ENCODE measurements at regions not wholly inside any gene's neighbourhood (a gene's known extent, or its start where the extent isn't known, plus 50 kb on each side); places are given as distances from the start of the nearest gene placed in this dataset.

- no peak overlapping the region for H3K27ac ChIP-seq
- H3K27me3 ChIP-seq (ENCODE audit: insufficient read depth in 3 of 3, low read length in 2 of 3): no peaks in the 10 kb centered on the region
- no peak for TF ChIP-seq CTCF (IDR thresholded peaks at IDR 0.05)
- no peak for DNase-seq
- no peaks in the 10 kb centered on the region for H3K4me1 ChIP-seq
- no peak for ATAC-seq
- H3K4me3 ChIP-seq: no peak overlapping the region
- H3K9me3 ChIP-seq: peaks cover 9% of the 10 kb centered on the region
- no peaks in the 10 kb centered on the region for H3K36me3 ChIP-seq (ENCODE audit: insufficient read depth in 1 of 2, low read depth in 1 of 2)
- WGBS, 3 donors: 64 to 68% (median 67%) methylated on average over 2 of the region's 2 CpGs
- intact Hi-C loops (cut with DNase I): no loop called here
Observed at GRCh38 chr10:2067015-2067414, 329.7 kb upstream of the ADARB2 start.

- Histone ChIP-seq H3K9me3 (no peaks in the 10 kb centered on the region), H3K36me3 (ENCODE audit: insufficient read depth in 1 of 2, low read depth in 1 of 2) (no peaks in the 10 kb centered on the region), H3K4me3 (no peak overlapping the region), H3K27ac (no peak overlapping the region), H3K4me1 (no peaks in the 10 kb centered on the region), H3K27me3 (ENCODE audit: insufficient read depth in 3 of 3, low read length in 2 of 3) (no peaks in the 10 kb centered on the region)
- TF ChIP-seq CTCF (IDR thresholded peaks at IDR 0.05): no peak
- intact Hi-C loops (cut with DNase I): no loop called here
- DNase-seq (no peak), ATAC-seq (no peak)
- 44 to 79% (median 66%) methylated on average over 3 of the region's 3 CpGs for WGBS, 3 donors
Observed at GRCh38 chr10:2054728-2055127, 317.4 kb upstream of the ADARB2 start.

DNA sequence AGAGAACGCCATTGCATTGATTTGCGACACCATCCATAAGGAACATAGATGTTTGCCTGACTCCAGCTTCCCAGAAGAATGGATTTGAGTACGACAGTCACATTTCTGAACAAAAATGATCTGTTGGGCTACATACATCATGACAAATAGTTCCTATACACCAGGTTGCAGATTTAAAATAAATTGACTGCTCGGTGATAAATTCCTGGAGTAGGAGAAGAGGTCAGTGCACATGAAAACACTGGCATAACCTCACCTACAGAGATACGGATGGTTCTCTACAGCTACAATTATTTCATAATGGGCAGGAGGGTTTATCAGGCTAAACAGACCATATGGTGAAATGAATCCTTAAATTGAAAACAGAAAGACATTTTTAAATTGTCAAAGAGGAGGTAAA lies 316.5 kb upstream of the ADARB2 start:
- WGBS, 3 donors: 85 to 88% (median 87%) methylated on average over 5 of the region's 5 CpGs
- Histone ChIP-seq H3K4me3 (no peak overlapping the region), H3K4me1 (no peaks in the 10 kb centered on the region), H3K36me3 (ENCODE audit: insufficient read depth in 1 of 2, low read depth in 1 of 2) (no peaks in the 10 kb centered on the region), H3K27ac (no peak overlapping the region), H3K27me3 (ENCODE audit: insufficient read depth in 3 of 3, low read length in 2 of 3) (no peaks in the 10 kb centered on the region), H3K9me3 (no peaks in the 10 kb centered on the region)
- ATAC-seq (no peak), DNase-seq (no peak)
- TF ChIP-seq CTCF (IDR thresholded peaks at IDR 0.05): no peak
- intact Hi-C loops (cut with DNase I): no loop called here

DNA sequence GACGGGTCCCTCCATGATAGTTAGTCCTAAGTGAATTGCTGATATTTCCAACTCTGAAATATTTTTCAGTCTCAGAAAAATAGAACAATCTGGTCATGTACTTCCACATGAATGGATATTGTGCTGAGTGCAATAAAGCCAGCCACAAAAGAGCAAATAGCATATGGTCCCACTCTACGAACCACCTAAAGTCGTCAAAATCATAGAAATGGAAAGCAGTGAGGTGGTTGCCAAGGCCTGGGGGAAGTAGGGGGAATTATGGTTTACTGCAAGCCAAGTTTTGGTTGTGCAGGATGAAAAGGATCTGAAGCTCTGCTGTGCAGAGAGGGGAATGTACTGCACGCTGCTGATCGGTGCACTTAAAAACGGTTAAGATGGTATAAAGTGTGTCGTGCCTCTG lies 313.8 kb upstream of the ADARB2 start:
- Histone ChIP-seq H3K27ac (no peak overlapping the region), H3K4me3 (no peak overlapping the region), H3K9me3 (no peaks in the 10 kb centered on the region), H3K4me1 (no peaks in the 10 kb centered on the region), H3K36me3 (ENCODE audit: insufficient read depth in 1 of 2, low read depth in 1 of 2) (no peaks in the 10 kb centered on the region), H3K27me3 (ENCODE audit: insufficient read depth in 3 of 3, low read length in 2 of 3) (no peaks in the 10 kb centered on the region)
- ATAC-seq: no peak
- no peak for DNase-seq
- intact Hi-C loops (cut with DNase I): no loop called here
- WGBS, 3 donors: 85 to 87% (median 85%) methylated on average over 7 of the region's 7 CpGs
- TF ChIP-seq CTCF (IDR thresholded peaks at IDR 0.05): no peak

GRCh38 chr10:2049560-2049959 lies 312.2 kb upstream of the ADARB2 start:
- H3K27ac ChIP-seq: no peak overlapping the region
- no peak for ATAC-seq
- H3K36me3 ChIP-seq (ENCODE audit: insufficient read depth in 1 of 2, low read depth in 1 of 2): no peaks in the 10 kb centered on the region
- H3K27me3 ChIP-seq (ENCODE audit: insufficient read depth in 3 of 3, low read length in 2 of 3): no peaks in the 10 kb centered on the region
- DNase-seq: no peak
- H3K9me3 ChIP-seq: no peaks in the 10 kb centered on the region
- no peaks in the 10 kb centered on the region for H3K4me1 ChIP-seq
- intact Hi-C loops (cut with DNase I): no loop called here
- no peak overlapping the region for H3K4me3 ChIP-seq
- no peak for TF ChIP-seq CTCF (IDR thresholded peaks at IDR 0.05)
